GM18502 (cell line): ENCODE measurements at regions not wholly inside any gene's neighbourhood (a gene's known extent, or its start where the extent isn't known, plus 50 kb on each side); places are given as distances from the start of the nearest gene placed in this dataset.

Experiments used
- ATAC-seq: cut with Tn5 transposase; IDR thresholded peaks from one replicate; pipeline ENCODE4 v1.9.1; 2021; ENCODE audit warnings: mild to moderate bottlenecking; ENCODE audit not compliant: unreplicated experiment, poor library complexity

- ATAC-seq = no peak
These were observed 1953.0 kb upstream of the IGFBP7 start for GRCh38 chr4:59063015-59063720.

DNA sequence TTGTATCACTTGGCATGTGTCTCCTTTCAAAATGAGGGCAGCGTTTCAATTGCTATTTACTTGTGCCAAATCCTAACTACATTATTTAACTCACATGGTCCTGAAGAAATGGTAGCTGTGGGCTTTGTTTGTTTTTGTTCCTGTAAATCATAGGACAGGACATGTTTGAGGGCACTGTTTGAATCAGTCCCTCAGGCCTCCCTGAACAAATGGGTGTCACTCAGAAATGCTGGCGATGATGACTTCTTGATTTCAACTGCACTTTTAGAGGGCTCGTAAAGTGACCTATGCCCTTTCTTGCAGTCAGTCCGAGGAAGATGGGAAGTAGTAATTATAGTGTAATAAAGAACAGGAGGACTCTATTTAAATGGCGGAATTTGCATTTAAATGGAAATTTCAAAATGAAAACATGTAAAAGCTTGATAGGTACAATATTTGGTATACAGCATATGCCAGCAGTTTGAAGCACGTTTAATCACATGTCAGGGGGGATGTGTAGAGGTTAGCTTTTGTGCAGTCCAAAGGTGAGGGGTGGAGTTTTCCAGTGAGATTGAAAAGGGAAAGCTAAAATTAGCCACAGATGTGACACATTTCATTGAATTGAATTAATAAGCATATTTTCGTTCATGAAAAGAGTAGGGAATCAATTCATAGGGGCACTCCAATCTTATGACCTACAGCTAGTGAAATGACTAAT is 1958.7 kb upstream of the IGFBP7 start:
- ATAC-seq = no peak

DNA sequence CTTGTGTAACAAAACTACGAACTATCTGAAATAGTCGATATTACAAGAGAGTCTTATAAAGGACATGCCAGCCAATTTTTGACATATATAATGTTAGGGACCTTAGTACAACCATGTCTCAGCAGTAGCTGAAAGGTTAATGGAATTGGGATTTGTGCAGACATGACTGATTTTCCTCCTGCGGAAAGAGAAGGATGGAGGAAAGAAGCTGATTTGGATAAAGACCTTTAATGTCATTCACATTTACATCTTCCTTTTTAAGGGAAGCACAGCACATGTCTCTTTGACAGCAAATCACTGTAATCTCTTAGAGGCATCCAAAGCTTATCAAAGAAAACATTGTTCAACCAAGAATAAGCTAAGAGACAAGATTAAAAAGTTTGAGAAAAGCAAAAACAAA is 1976.2 kb upstream of the IGFBP7 start:
- ATAC-seq = no peak

- ATAC-seq = no peak
These were observed 1981.3 kb upstream of the IGFBP7 start for GRCh38 chr4:59091146-59092142.

- no peak for ATAC-seq
These were observed 1984.3 kb upstream of the IGFBP7 start for GRCh38 chr4:59094505-59094904.

GRCh38 chr4:59102311-59102710 is 1992.1 kb upstream of the IGFBP7 start:
- no peak for ATAC-seq

DNA sequence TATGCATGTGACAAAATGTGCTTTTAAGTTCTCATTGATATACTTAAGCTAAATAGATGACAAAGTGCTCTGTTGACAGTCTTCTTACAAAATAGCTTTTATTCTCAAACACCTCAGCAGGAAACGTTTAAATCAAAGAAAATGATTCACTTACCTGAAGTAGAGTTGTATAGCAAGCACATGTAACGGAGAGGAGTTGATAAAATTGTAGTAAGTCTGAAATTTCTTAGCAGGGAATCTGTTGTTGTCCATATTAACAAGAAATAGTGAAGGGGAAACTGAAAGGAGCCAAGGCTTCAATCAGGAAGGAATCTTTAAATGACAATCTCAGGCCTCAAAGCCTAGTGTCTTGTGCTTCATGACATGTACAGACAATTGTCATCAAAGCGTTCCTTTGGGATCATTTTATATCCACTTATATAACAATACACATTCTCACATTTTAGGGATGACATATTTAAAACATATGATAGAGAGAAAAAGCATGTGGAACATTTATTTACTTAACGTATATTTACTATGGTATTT is 2010.2 kb upstream of the IGFBP7 start:
- ATAC-seq = no peak

DNA sequence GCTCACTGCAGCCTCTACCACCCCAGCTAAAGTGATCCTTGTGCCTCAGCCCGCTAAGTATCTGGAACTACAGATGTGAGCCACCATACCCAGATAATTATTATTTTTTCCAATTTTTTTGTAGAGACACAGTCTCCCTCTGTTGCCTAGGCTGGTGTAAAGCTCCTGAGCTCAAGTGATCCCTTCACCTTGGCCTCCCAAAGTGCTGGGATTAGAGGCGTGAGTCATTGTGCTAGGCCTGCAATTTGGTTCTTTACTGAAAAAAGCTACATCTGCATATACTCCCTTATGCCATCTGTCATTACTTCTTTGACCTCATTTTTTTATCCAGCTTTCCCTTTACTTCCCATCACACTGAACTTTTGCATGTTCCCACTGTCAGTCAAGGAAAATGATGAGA is 2012.4 kb upstream of the IGFBP7 start:
- ATAC-seq = no peak

DNA sequence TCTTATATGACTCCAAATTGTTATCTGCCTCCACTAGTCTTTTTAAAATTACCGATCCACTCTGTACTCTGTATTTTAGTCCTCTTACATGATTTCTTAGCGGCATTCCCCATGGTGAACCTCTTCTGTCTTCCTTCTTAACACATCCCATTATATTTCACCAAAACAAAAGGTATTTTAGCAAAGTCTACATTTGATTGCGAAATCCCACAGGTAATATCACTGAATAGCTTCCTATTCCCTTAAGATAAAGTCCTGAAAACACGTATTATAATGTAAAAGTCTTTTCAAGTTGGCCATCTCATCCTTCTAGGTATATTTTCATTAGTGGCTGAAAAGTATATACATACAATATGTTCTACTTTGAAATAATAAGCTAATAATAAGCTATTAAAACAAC is 2016.0 kb upstream of the IGFBP7 start:
- ATAC-seq = no peak

DNA sequence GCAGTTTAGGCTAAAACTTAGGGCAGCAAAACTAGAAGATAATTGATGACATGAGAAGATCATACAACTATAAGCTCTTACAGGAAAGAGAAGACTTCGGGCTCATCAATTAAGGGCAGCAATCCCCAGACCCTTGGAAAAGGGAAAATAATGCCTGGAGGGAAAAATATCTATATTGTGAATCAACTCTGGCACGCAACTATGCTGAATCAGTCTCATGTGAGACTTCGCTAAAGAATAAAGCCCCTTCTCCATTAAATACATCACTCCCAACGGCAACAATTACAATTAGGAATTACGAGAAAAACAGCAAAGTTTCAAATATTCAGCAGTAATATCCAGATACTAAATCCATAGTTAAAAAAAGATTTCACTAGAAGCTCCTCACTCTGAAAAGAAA is 2016.8 kb upstream of the IGFBP7 start:
- no peak for ATAC-seq

GRCh38 chr4:59127743-59128142 is 2017.6 kb upstream of the IGFBP7 start:
- no peak for ATAC-seq

DNA sequence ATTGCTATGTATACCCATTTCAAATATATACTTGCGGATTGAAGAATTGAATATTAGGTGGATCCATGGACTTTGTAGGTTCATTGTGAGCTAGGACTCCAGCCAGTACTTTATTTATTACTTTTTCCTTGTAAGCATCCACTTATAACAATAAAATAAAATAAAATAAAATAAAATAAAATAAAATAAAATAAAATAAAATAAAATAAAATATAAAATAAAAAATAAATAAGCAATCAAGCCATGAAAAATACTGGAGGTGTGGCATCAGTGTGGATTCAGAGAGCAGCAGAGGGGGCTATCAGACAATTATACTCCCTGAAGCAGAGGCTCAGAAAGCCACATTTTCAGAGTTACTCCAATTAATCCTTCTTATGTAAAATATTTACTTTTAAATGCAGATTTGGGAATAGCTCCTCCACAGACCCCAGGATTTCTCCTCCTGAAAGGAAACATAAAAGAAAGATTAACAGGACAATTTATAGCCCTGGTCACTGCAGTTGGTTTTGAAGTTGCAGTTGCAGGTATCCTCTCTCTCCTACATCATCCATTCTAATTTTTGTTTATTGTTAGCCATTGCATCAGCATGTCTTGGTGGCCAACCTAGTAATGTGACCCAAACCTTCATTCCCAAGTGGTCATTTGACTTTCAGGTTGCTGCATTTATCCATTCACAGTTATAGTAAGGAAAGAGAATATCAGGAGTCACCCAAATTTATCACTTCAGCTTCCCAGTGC is 2025.2 kb upstream of the IGFBP7 start:
- ATAC-seq = no peak

GRCh38 chr4:59161249-59161648 is 2038.9 kb upstream of the ADGRL3 start:
- no peak for ATAC-seq

DNA sequence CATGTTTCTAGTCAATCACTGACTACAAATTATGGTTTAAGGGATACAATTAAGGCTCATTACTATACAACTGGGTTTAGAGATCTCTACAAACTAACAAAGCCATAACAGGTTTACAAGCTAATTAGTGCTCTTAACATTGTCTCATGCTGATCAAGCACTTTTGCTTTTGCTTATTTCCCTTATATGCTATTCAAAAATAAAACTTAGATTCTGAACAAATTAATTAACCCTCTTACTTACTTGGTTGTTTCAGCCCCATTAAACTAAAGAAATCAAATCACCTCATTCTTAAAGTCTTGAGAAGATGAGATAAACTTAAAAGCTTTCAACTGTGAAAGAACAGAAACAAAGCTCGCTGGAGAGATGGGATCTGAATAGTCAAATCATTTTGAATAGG is 2024.5 kb upstream of the ADGRL3 start:
- no peak for ATAC-seq

GRCh38 chr4:59179372-59179771 is 2020.8 kb upstream of the ADGRL3 start:
- no peak for ATAC-seq

GRCh38 chr4:59180161-59180560 is 2020.0 kb upstream of the ADGRL3 start:
- ATAC-seq = no peak

DNA sequence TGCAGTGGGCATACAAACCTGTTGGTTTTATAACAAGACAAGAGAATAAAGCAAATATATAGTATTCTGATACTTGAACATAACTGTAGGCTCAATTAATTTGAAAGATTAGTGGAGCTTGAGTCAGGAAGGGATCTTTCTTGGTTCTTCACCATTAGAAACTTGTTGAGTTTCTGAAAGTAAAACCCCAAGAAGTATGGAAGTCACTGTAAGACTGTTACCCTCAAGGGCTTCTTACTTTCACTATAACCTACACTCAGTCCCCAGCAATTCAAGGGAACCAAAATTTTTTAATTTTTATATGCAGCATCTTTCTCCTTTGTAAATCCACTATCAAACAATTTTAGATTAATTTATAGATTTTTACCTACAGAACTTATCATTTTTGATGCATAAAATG is 2019.2 kb upstream of the ADGRL3 start:
- ATAC-seq = no peak

DNA sequence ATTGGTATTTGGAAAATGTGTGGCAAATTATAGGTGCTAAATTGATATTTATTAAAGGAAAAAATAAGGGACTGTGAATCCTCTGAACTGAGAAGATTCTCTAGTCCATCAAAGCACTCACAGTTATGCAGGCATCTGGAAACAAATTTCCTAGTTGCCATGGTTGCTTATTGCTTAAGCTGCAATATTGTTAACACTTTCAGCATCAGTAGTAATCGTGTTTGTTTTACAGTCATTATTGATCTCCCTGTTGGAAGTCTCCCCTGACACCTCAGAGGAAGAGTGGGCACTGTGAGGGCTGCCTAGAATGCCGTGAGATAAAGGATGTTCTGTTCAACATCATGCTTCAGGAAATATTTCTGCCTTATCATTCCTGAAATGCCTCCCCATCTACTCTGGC is 2004.3 kb upstream of the ADGRL3 start:
- ATAC-seq = no peak

- no peak for ATAC-seq
These were observed 1999.1 kb upstream of the ADGRL3 start for GRCh38 chr4:59200992-59201391.
